Fibroblast of lung (primary cell): ENCODE measurements at regions not wholly inside any gene's neighbourhood (a gene's known extent, or its start where the extent isn't known, plus 50 kb on each side); places are given as distances from the start of the nearest gene placed in this dataset.

Experiments
- EZH2 ChIP-seq: IDR thresholded peaks from 2 replicates; pipeline ENCODE4 v1.5.1; 2012; ENCODE audit warnings: low read length, control low read depth, mild to moderate bottlenecking; ENCODE audit errors: missing control alignments
- TF ChIP-seq, protein P1 (sequence below), 2 donors: IDR thresholded peaks in 1 of 2; conservative IDR thresholded peaks in 1 of 2; 1 replicate in 1 of 2; 2 replicates in 1 of 2; pipeline ENCODE4 v1.5.1; 2011 to 2012; ENCODE audit warnings: low read length in 2 of 2, control low read depth in 1 of 2, inconsistent platforms in 1 of 2, low read depth in 1 of 2, mild to moderate bottlenecking in 1 of 2

- TF ChIP-seq, protein P1, sequence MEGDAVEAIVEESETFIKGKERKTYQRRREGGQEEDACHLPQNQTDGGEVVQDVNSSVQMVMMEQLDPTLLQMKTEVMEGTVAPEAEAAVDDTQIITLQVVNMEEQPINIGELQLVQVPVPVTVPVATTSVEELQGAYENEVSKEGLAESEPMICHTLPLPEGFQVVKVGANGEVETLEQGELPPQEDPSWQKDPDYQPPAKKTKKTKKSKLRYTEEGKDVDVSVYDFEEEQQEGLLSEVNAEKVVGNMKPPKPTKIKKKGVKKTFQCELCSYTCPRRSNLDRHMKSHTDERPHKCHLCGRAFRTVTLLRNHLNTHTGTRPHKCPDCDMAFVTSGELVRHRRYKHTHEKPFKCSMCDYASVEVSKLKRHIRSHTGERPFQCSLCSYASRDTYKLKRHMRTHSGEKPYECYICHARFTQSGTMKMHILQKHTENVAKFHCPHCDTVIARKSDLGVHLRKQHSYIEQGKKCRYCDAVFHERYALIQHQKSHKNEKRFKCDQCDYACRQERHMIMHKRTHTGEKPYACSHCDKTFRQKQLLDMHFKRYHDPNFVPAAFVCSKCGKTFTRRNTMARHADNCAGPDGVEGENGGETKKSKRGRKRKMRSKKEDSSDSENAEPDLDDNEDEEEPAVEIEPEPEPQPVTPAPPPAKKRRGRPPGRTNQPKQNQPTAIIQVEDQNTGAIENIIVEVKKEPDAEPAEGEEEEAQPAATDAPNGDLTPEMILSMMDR (conservative IDR thresholded peaks at IDR 0.05 in 1 of 2, IDR thresholded peaks at IDR 0.05 in 1 of 2; ENCODE audit: low read depth in 1 of 2, low read length in 2 of 2) = no peak
- TF ChIP-seq EZH2 = no peak
Observed at GRCh38 chr1:227415115-227415790, 97.0 kb upstream of the CDC42BPA start.
